A673 (cell line): ENCODE measurements at regions not wholly inside any gene's neighbourhood (a gene's known extent, or its start where the extent isn't known, plus 50 kb on each side); places are given as distances from the start of the nearest gene placed in this dataset.

Experiments used
- BruUV-seq: library from RNA; stranded (reverse); fragments of 400-500 nt; replicated peaks from 2 replicates; lab custom pipeline; 2021; lab: Mats Ljungman, UMichigan
- CTCF ChIA-PET: fragments of 300-600 bp; sonication (Branson Sonifier 250); formaldehyde crosslinking; loops from one replicate; lab custom pipeline; 2022; ENCODE audit warnings: antibody characterized with exemption; lab: Charles Lee
- POLR2A ChIA-PET: fragments of 300-600 bp; sonication (Branson Sonifier 250); formaldehyde crosslinking; loops from one replicate; lab custom pipeline; 2022; ENCODE audit warnings: antibody characterized with exemption; ENCODE audit not compliant: low non-redundant PET; lab: Charles Lee
- DNase-seq: peaks from one replicate; pipeline ENCODE4 v3.0.0-alpha.2; 2015; ENCODE audit warnings: low spot score
- H3K27ac ChIP-seq: fragments of 200-600 bp; sonication (generic); 2 replicates; pipeline ENCODE4 v1.5.1; 2016; ENCODE audit warnings: mixed run types, low read depth, mild to moderate bottlenecking, mixed read lengths, antibody characterized with exemption, low read length; ENCODE audit not compliant: poor library complexity, severe bottlenecking
- H3K27me3 ChIP-seq: fragments of 200-600 bp; sonication (generic); replicated peaks from 2 replicates; pipeline ENCODE4 v1.6.1; 2017; ENCODE audit warnings: mixed run types, low read depth, mild to moderate bottlenecking, mixed read lengths, antibody characterized with exemption, low read length; ENCODE audit not compliant: insufficient read depth, poor library complexity
- H3K36me3 ChIP-seq: fragments of 200-600 bp; sonication (generic); 2 replicates; pipeline ENCODE4 v1.6.1; 2016; ENCODE audit warnings: mixed run types, mild to moderate bottlenecking, mixed read lengths, antibody characterized with exemption, low read length; ENCODE audit not compliant: insufficient read depth, poor library complexity, severe bottlenecking
- H3K4me1 ChIP-seq: fragments of 200-600 bp; sonication (generic); 2 replicates; pipeline ENCODE4 v1.6.1; 2017; ENCODE audit warnings: mixed run types, mild to moderate bottlenecking, mixed read lengths, antibody characterized with exemption, low read length; ENCODE audit not compliant: insufficient read depth, poor library complexity, severe bottlenecking
- H3K4me3 ChIP-seq: fragments of 200-600 bp; sonication (generic); 2 replicates; pipeline ENCODE4 v1.5.1; 2016; ENCODE audit warnings: low read depth, mixed run types, mild to moderate bottlenecking, mixed read lengths, low read length; ENCODE audit not compliant: poor library complexity, severe bottlenecking
- H3K9me3 ChIP-seq: fragments of 200-600 bp; sonication (generic); 2 replicates; pipeline ENCODE4 v1.6.1; 2016; ENCODE audit warnings: mixed run types, low read depth, mild to moderate bottlenecking, mixed read lengths, antibody characterized with exemption, low read length; ENCODE audit not compliant: poor library complexity, severe bottlenecking
- CTCF ChIP-seq: fragments of 300-800, 200-600 bp; sonication (generic); conservative IDR thresholded peaks from 2 replicates; pipeline ENCODE4 v1.5.1; 2017; ENCODE audit warnings: low read depth, mild to moderate bottlenecking, antibody characterized with exemption, low read length, moderate library complexity, mixed read lengths
- EZH2 ChIP-seq: fragments of 200-600 bp; sonication (generic); IDR thresholded peaks from 2 replicates; pipeline ENCODE4 v1.6.1; 2017; ENCODE audit warnings: borderline replicate concordance, low read depth, mild to moderate bottlenecking, mixed read lengths, antibody characterized with exemption, low read length; ENCODE audit not compliant: poor library complexity, severe bottlenecking
- intact Hi-C: fragments of 100-400 bp; cut with micrococcal nuclease; formaldehyde crosslinking; loops from one replicate; pipeline ENCODE4 v1.10.0; 2022; ENCODE audit not compliant: unreplicated experiment

GRCh38 chr1:34612091-34612827, 142.6 kb upstream of the GJB5 start:
- Histone ChIP-seq H3K9me3 (no peaks in the 10 kb centered on the region), H3K4me3 (no peak overlapping the region), H3K36me3 (no peaks in the 10 kb centered on the region), H3K27ac (no peak overlapping the region), H3K4me1 (no peaks in the 10 kb centered on the region), H3K27me3 (peaks cover 35% of the 10 kb centered on the region)
- no peak for DNase-seq
- intact Hi-C loops, result no loop called here
- BruUV-seq, result no TSS peak
- ChIA-PET POLR2A (no interaction called here), CTCF (interaction anchor here (0.7 kb wide), 1 partner anchor 945 kb away, joined by 6 read pairs; no protein-coding TSS in a partner anchor)
- TF ChIP-seq EZH2, result no peak

GRCh38 chr1:34617321-34618118, 137.3 kb upstream of the GJB5 start:
- intact Hi-C loops, result no loop called here
- Histone ChIP-seq H3K27me3 (peaks cover 10% of the 10 kb centered on the region), H3K27ac (no peak overlapping the region), H3K9me3 (no peaks in the 10 kb centered on the region), H3K4me3 (no peak overlapping the region), H3K4me1 (no peaks in the 10 kb centered on the region), H3K36me3 (no peaks in the 10 kb centered on the region)
- ChIA-PET POLR2A (no interaction called here), CTCF (no interaction called here)
- no peak for DNase-seq
- BruUV-seq, result no TSS peak
- TF ChIP-seq EZH2 (no peak), CTCF (no peak)

- intact Hi-C loops, result no loop called here
Measured at GRCh38 chr1:34618381-34618780, 136.5 kb upstream of the GJB5 start.

More at GRCh38 chr1:34618381-34618780, 136.5 kb upstream of the GJB5 start:
- Histone ChIP-seq H3K4me1 (no peaks in the 10 kb centered on the region), H3K9me3 (no peaks in the 10 kb centered on the region), H3K36me3 (no peaks in the 10 kb centered on the region), H3K4me3 (no peak overlapping the region), H3K27me3 (peaks cover 10% of the 10 kb centered on the region), H3K27ac (no peak overlapping the region)
- no TSS peak for BruUV-seq
- TF ChIP-seq EZH2 (no peak), CTCF (no peak)
- ChIA-PET CTCF (no interaction called here), POLR2A (no interaction called here)
- no peak for DNase-seq
